CD4-positive, alpha-beta T cell treated with Interleukin-1 beta for 1 hour (primary cell): ENCODE measurements at regions not wholly inside any gene's neighbourhood (a gene's known extent, or its start where the extent isn't known, plus 50 kb on each side); places are given as distances from the start of the nearest gene placed in this dataset.

Experiments
- DNase-seq, 2 donors: peaks; one replicate each; pipeline ENCODE4 v3.0.0-alpha.2; 2020 to 2022

GRCh38 chr3:103385961-103386656 is 951.3 kb downstream of the ZPLD1 start:
- no peak for DNase-seq

GRCh38 chr3:103388214-103388613 is 953.4 kb downstream of the ZPLD1 start:
- DNase-seq: no peak

- no peak for DNase-seq
Measured at GRCh38 chr3:103389356-103389755, 954.5 kb downstream of the ZPLD1 start.

GRCh38 chr3:103393395-103394186 is 958.8 kb downstream of the ZPLD1 start:
- no peak for DNase-seq

GRCh38 chr3:103403191-103403590 is 968.4 kb downstream of the ZPLD1 start:
- DNase-seq: no peak

GRCh38 chr3:103406320-103406850 is 971.6 kb downstream of the ZPLD1 start:
- no peak for DNase-seq

- DNase-seq: no peak
Measured at GRCh38 chr3:103410231-103410630, 975.4 kb downstream of the ZPLD1 start.

- DNase-seq: no peak
Measured at GRCh38 chr3:103421460-103421859, 986.6 kb downstream of the ZPLD1 start.

GRCh38 chr3:103437883-103438282 is 1003.1 kb downstream of the ZPLD1 start:
- DNase-seq: no peak

GRCh38 chr3:103440539-103441203 is 1005.9 kb downstream of the ZPLD1 start:
- no peak for DNase-seq

- no peak for DNase-seq
Measured at GRCh38 chr3:103446953-103447629, 1012.3 kb downstream of the ZPLD1 start.

- DNase-seq: no peak
Measured at GRCh38 chr3:103453152-103453551, 1018.3 kb downstream of the ZPLD1 start.

GRCh38 chr3:103459815-103460214 is 1025.0 kb downstream of the ZPLD1 start:
- no peak for DNase-seq

- DNase-seq: no peak
Measured at GRCh38 chr3:103470498-103470897, 1035.7 kb downstream of the ZPLD1 start.

GRCh38 chr3:103494011-103494410 is 1059.2 kb downstream of the ZPLD1 start:
- DNase-seq: no peak

GRCh38 chr3:103494512-103494911 is 1059.7 kb downstream of the ZPLD1 start:
- no peak for DNase-seq

GRCh38 chr3:103495186-103495585 is 1060.4 kb downstream of the ZPLD1 start:
- no peak for DNase-seq

GRCh38 chr3:103499132-103499900 is 1064.5 kb downstream of the ZPLD1 start:
- no peak for DNase-seq

GRCh38 chr3:103499967-103500366 is 1065.2 kb downstream of the ZPLD1 start:
- no peak for DNase-seq

- DNase-seq: no peak
Measured at GRCh38 chr3:103510760-103511159, 1075.9 kb downstream of the ZPLD1 start.

- no peak for DNase-seq
Measured at GRCh38 chr3:103511891-103512290, 1077.1 kb downstream of the ZPLD1 start.

GRCh38 chr3:103512595-103512994 is 1077.8 kb downstream of the ZPLD1 start:
- DNase-seq: no peak
